Kidney epithelial cell (primary cell): ENCODE measurements at regions not wholly inside any gene's neighbourhood (a gene's known extent, or its start where the extent isn't known, plus 50 kb on each side); places are given as distances from the start of the nearest gene placed in this dataset.

Source experiments
- DNase-seq: peaks from one replicate; pipeline ENCODE4 v3.0.0-alpha.2; 2010; ENCODE audit warnings: low read depth
- H3K27me3 ChIP-seq: 2 replicates; pipeline ENCODE4 v1.6.0; 2011; ENCODE audit warnings: low read length; ENCODE audit not compliant: control insufficient read depth, insufficient read depth
- H3K36me3 ChIP-seq: 2 replicates; pipeline ENCODE4 v1.5.1; 2011; ENCODE audit warnings: low read length; ENCODE audit not compliant: control insufficient read depth, insufficient read depth
- H3K4me3 ChIP-seq: 2 replicates; pipeline ENCODE4 v1.5.1; 2011; ENCODE audit warnings: low read depth, mild to moderate bottlenecking, control low read depth, low read length
- CTCF ChIP-seq: IDR thresholded peaks from 2 replicates; pipeline ENCODE4 v1.5.1; 2011; ENCODE audit warnings: mild to moderate bottlenecking, moderate library complexity, low read length, control low read depth, inconsistent platforms; ENCODE audit not compliant: insufficient read depth, poor library complexity, severe bottlenecking

DNA sequence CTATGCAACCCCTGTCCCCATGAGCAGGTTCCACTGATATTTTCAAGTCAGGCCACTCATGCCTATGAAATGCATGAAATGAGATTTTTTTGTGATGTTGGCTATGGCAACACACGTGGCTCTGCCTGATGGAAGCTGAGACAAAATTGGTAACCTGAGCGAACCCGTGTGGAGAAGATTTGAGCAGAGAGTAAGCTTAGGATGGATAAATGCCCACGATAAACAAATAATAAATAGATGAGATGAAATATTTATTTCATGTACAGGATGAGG is 153.4 kb upstream of the IER5L start:
- H3K27me3 ChIP-seq, result no peaks in the 10 kb centered on the region
- no peak overlapping the region for H3K4me3 ChIP-seq
- TF ChIP-seq CTCF, result no peak
- no peak for DNase-seq
- H3K36me3 ChIP-seq, result no peaks in the 10 kb centered on the region

DNA sequence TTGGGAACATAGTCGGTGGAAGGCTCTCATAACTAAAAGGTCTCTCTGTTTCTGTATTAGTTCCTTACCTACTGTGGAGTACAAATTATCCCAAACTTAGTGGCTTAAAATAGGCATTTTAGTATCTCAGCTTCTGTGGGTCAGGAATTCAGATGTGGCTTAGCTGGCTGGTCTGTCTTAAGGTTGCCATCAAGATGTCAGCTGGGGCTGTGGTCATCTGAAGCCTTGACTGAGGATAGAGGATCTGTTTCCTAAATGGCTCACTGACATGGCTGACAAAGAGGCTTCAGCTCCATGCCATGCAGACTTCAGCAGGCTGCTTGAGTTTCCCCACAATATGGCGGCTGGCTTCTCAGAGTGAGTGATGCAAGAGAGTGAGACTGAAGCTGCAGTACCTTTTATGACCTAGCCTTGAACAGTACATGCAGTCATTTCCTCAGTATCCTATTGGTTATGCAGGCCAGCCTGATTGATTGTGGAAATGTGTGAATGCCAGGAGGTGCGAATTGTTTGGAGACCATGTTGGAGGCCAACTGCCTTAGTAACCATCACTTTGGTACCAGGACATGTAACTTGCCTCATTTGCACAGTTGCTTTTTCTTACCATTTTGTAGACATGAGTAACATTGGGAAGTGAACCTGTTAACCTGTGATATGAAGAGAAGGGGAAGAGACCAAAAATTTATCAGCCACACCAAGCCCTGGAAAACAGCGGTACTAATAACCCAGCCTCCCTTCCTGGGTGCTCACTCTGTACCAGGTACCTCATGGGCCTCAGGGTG is 152.8 kb upstream of the IER5L start:
- no peaks in the 10 kb centered on the region for H3K27me3 ChIP-seq
- H3K36me3 ChIP-seq, result no peaks in the 10 kb centered on the region
- TF ChIP-seq CTCF, result no peak
- H3K4me3 ChIP-seq, result no peak overlapping the region
- DNase-seq, result no peak

- H3K27me3 ChIP-seq, result no peaks in the 10 kb centered on the region
These were observed 150.4 kb upstream of the IER5L start for GRCh38 chr9:129328355-129329042.

GRCh38 chr9:129327552-129328328 is 149.7 kb upstream of the IER5L start:
- H3K27me3 ChIP-seq, result no peaks in the 10 kb centered on the region
- DNase-seq, result no peak
- no peak for TF ChIP-seq CTCF
- no peaks in the 10 kb centered on the region for H3K36me3 ChIP-seq
- no peak overlapping the region for H3K4me3 ChIP-seq

More at GRCh38 chr9:129328355-129329042, 150.4 kb upstream of the IER5L start:
- no peak overlapping the region for H3K4me3 ChIP-seq
- TF ChIP-seq CTCF, result peak; percentile 11
- no peak for DNase-seq
- H3K36me3 ChIP-seq, result no peaks in the 10 kb centered on the region

GRCh38 chr9:129326061-129327005 is 148.3 kb upstream of the IER5L start:
- DNase-seq, result no peak
- Histone ChIP-seq H3K4me3 (no peak overlapping the region), H3K27me3 (no peaks in the 10 kb centered on the region), H3K36me3 (no peaks in the 10 kb centered on the region)
- TF ChIP-seq CTCF, result no peak
